VCaP (cell line): ENCODE measurements at regions not wholly inside any gene's neighbourhood (a gene's known extent, or its start where the extent isn't known, plus 50 kb on each side); places are given as distances from the start of the nearest gene placed in this dataset.

Experiments
- H3K27ac ChIP-seq: fragments of 450-650 bp; 2 replicates; pipeline ENCODE4 v1.5.1; 2017
- TF ChIP-seq, protein P1 (sequence below): fragments of 450-650 bp; conservative IDR thresholded peaks from 2 replicates; pipeline ENCODE4 v1.5.1; 2017; ENCODE audit warnings: mild to moderate bottlenecking, moderate library complexity

DNA sequence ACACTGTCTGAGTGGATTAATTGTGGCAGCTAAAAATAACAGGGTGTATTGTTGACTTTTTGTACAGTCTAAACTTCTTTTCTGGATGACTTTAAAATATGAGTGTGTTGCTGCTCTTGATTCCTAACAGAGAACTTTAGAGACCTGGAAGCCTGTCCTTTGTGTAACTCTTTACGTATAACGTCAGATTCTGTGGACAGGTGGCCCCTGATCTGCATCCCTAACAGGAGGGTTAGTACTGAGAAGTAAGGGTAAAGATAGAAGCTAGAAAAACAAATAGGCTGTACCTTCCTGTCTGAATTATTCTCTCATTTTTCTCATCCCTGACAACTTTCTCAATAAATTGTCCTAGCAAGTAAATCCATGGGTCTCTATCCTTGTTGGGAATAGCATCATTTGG lies 105.7 kb upstream of the LIMCH1 start:
- H3K27ac ChIP-seq, result no peak overlapping the region
- TF ChIP-seq, protein P1, sequence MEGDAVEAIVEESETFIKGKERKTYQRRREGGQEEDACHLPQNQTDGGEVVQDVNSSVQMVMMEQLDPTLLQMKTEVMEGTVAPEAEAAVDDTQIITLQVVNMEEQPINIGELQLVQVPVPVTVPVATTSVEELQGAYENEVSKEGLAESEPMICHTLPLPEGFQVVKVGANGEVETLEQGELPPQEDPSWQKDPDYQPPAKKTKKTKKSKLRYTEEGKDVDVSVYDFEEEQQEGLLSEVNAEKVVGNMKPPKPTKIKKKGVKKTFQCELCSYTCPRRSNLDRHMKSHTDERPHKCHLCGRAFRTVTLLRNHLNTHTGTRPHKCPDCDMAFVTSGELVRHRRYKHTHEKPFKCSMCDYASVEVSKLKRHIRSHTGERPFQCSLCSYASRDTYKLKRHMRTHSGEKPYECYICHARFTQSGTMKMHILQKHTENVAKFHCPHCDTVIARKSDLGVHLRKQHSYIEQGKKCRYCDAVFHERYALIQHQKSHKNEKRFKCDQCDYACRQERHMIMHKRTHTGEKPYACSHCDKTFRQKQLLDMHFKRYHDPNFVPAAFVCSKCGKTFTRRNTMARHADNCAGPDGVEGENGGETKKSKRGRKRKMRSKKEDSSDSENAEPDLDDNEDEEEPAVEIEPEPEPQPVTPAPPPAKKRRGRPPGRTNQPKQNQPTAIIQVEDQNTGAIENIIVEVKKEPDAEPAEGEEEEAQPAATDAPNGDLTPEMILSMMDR, result no peak

DNA sequence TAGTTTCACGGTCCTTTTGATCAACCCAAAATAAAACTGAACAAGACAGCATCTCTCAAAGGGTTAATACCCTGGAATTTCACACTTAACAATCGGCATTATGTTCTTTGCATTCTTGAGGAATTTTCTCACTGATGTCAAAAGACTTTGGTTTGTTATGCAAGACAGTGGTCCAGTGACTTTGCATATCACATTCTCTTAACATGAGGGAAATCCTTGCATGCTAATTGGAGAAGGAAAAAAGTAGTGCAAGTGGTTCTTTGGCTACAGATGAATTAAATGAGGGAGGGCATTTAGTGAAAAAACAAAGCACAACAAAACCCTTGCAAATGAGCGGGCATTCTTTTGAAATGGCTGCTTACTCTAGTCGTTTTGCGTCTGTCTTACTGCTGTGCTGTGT lies 105.1 kb upstream of the LIMCH1 start:
- no peak overlapping the region for H3K27ac ChIP-seq
- TF ChIP-seq, protein P1, result no peak

DNA sequence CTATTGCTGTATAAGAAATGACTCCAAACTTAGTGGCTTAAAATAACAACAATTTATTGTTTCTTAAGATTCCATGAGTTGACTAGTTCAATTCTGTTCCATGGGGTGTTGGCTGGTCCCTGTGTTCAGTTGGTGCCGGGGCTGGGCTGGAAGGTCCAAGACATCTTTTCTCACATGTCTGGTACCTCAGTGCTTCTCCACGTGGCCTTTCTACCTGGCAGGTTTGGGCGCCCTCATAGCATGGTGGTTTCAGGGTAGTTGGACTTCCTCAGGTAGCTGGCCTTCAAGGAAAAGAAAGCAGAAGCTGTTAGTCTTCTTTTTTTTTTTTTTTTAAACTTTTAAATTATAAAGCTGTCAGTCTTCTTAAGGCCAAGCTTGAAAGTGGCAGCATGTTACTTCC lies 104.6 kb upstream of the LIMCH1 start:
- TF ChIP-seq, protein P1, result no peak
- H3K27ac ChIP-seq, result no peak overlapping the region

DNA sequence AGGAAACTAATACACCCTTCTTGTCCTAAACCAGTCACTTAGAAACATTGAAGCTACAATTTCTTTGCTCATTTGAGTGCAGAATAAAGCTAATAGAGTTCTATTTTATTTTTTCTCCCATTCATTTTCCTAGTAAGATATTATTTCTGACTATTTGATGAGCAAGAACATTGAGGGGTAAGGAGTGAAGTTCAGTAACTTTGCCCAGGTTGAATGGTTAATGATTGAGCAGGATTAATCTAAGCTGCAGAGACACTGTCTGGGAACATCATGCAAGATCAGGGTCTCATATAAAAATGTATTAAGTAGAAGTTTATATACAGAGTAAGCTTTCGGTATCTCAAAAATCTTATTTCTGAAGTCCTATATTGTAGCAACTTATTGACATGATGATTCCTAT lies 102.4 kb upstream of the LIMCH1 start:
- peak overlapping the region; percentile 94; the same call in 1 of the 2 replicates for H3K27ac ChIP-seq
- TF ChIP-seq, protein P1, result no peak

DNA sequence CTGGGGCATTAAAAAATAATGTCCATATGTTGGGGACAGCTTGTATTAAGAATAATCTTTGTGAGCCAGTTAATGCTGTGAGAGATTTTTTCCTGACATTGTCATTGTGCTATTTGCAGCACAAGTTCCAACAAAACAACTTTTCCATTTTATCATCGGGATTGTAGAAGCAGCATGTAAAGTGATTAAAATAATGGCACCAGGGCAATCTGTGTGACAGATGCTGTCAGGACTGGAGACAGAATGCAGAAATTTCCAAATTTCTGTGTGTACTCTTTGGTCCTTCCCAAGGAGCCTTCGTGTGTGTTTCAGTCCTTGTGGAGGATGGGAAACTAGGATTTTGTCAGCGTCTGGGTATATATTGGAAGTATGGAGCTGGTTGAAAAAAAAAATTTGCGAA lies 101.5 kb upstream of the LIMCH1 start:
- peak overlapping the region; percentile 94 for H3K27ac ChIP-seq
- TF ChIP-seq, protein P1, result no peak

DNA sequence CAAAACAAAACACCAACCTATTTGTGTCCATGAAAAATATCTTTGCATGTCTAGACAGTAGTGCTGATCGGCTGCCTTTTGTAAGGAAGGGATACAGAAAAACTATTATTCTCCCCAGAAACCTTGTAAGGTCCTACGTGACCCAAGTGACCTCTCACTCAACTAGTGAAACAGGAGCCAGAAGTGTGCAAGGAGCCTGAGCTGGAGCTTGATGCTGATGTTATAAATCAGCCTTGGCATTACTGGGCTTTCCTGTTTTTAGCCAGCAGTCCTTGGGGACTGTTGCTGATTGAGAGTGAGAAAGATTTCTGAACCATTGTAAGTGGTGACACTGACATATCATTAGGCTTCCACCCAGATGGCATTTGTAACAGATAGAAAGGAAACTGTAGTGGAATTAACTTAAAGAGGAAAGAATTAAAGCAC lies 100.8 kb upstream of the LIMCH1 start:
- peak overlapping the region; percentile 94 for H3K27ac ChIP-seq
- TF ChIP-seq, protein P1, result no peak

DNA sequence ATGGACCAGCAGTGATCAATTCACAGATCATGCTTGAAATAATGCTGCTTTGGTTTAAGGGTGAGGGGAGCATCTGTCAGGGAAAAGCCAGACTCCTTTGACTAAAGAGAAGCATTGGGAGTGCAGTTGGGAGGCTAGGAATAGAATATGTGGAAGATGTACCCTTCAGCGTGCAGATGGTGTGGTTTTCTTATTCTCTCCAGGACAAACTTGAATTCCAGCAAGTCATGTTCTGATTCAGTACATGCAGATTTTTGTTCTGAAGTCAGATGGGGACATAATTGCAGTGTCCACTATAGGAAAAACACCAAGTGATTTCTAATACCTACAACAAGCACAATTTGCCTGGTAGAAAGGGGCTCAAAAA lies 99.0 kb upstream of the LIMCH1 start:
- TF ChIP-seq, protein P1, result no peak

DNA sequence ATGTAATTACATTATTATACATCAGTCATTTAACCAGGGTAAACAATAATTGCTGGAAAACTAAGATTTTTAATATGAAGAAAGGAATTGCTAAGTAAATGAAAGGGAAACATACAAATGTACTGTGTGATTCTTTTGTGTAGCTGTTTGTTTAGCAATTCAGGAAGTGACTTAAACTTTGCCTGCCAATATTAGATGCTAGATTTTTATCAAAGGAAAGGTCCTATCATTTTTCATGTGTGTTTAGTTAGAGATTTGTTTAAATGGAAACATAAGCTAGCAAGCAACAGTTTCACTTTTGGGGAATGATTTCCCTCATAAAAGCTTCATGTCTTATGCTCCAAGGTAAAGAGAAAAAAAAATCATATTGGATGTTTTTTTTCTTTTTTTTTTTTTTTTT lies 95.1 kb upstream of the LIMCH1 start:
- H3K27ac ChIP-seq, result peak overlapping the region; percentile 94
- TF ChIP-seq, protein P1, result no peak

More for the DNA sequence above, 99.0 kb upstream of the LIMCH1 start:
- peak overlapping the region; percentile 94; the same call in 1 of the 2 replicates for H3K27ac ChIP-seq
